D721Med (cell line): ENCODE measurements at regions not wholly inside any gene's neighbourhood (a gene's known extent, or its start where the extent isn't known, plus 50 kb on each side); places are given as distances from the start of the nearest gene placed in this dataset.

ENCODE experiments used
- DNase-seq: peaks from one replicate; pipeline ENCODE4 v3.0.0; 2011; ENCODE audit warnings: low spot score; ENCODE audit not compliant: insufficient read length
- FAIRE-seq: peaks from 2 replicates; lab custom pipeline; 2011; peaks lifted over from hg19 to GRCh38; lab: Jason Lieb, UNC
- TF ChIP-seq, protein P1 (sequence below): IDR thresholded peaks from 2 replicates; pipeline ENCODE4 v1.5.1; 2012; ENCODE audit warnings: mild to moderate bottlenecking, control low read depth; ENCODE audit not compliant: insufficient read depth; ENCODE audit errors: missing control alignments

DNA sequence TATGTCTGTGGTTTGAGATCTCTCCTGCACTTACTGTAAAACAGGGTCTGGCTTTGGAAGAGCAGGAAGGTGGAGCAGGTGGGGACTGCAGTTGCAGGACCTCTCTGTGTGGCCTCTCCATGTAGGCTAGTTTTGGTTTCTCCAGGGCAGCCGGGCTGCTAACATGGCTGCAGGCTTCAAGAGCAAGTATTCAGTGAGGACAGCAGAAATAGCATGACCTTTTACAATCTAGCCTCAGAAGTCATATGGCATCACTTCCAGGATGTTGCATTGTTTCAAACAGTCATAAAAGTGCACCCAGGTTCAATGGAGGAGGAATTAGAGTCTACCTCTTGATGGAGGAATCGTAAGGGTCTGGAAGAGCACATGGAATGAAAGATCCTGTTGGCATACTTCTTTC, 728.7 kb downstream of the NTRK3 start:
- no peak for DNase-seq
- TF ChIP-seq, protein P1, sequence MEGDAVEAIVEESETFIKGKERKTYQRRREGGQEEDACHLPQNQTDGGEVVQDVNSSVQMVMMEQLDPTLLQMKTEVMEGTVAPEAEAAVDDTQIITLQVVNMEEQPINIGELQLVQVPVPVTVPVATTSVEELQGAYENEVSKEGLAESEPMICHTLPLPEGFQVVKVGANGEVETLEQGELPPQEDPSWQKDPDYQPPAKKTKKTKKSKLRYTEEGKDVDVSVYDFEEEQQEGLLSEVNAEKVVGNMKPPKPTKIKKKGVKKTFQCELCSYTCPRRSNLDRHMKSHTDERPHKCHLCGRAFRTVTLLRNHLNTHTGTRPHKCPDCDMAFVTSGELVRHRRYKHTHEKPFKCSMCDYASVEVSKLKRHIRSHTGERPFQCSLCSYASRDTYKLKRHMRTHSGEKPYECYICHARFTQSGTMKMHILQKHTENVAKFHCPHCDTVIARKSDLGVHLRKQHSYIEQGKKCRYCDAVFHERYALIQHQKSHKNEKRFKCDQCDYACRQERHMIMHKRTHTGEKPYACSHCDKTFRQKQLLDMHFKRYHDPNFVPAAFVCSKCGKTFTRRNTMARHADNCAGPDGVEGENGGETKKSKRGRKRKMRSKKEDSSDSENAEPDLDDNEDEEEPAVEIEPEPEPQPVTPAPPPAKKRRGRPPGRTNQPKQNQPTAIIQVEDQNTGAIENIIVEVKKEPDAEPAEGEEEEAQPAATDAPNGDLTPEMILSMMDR, result no peak
- no peak for FAIRE-seq

DNA sequence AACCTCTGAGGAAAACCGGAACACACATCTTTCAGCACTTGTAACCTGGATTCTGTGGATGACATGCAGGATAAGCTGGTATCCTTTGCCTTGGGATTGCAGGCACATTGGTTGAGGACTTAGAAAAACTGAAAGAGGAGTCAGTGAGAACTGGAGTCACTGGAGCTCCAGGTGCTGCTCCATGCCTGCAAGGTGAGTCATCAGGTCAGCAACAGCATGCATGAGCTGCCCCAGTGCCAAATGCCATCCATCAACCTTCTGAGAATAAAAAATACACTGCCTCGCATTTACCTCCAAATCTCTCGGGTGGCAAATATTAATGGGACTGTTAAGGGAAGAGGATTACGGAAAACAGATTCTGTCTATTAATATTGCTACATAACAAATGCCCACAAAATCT, 729.1 kb downstream of the NTRK3 start:
- TF ChIP-seq, protein P1, result no peak
- DNase-seq (no peak), FAIRE-seq (no peak)

DNA sequence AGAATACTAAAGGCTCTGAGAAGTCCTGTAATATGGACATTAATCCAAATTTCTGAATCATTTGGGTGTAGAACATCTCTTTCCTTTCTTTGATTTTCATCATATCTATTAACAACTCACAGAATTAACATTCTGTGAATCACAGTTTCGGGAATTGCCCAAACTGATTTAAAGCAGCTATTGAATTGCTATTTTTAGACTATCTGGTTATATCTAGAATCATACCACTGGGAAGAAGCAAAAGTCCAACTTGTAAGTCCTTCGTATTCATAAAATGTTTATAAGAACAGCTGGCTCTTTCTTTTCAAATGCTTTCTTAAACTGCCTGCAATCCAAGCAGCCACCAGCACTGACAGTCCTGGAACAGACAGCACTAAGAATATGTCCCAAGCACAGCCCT, 733.0 kb downstream of the NTRK3 start:
- DNase-seq (no peak), FAIRE-seq (no peak)
- TF ChIP-seq, protein P1, result no peak

DNA sequence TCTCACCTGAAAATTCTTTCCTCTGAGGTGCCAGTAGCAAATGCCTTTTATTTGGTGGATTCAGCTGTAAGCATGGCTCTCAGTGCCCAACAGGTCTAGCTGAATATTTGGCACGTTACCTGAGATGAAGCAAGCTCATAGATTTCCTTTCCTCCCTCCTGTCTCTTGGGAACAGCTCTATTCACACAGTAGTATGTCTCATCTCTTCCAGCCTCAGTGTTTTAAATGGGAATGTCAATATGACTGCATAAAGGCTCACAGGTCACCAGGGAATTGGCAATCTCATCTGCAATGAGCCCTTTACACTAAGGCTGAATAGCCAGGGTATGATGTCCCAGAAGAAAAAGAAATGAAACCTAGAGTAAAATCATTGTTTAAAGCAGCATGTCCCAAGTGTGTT, 733.5 kb downstream of the NTRK3 start:
- no peak for FAIRE-seq
- TF ChIP-seq, protein P1, result no peak
- no peak for DNase-seq

DNA sequence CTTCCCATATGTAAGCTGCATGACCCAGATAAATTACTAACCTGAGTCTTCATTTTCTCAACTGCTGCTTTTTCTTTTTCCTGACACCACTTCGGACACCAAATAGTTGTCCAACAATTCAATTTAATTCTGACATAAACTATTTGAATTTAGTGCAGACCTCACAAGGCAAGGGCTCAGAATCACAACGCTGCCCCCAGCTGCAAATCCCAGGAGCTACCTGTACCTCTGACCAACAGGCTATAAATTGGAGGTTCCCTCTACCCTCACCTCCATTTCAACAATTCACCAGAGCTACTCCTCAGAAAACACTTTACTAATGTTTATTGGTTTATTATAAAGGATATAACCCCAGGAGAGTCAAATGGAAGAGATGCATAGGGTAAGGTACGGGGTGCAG, 737.6 kb downstream of the NTRK3 start:
- no peak for DNase-seq
- TF ChIP-seq, protein P1, result no peak
- FAIRE-seq, result no peak

DNA sequence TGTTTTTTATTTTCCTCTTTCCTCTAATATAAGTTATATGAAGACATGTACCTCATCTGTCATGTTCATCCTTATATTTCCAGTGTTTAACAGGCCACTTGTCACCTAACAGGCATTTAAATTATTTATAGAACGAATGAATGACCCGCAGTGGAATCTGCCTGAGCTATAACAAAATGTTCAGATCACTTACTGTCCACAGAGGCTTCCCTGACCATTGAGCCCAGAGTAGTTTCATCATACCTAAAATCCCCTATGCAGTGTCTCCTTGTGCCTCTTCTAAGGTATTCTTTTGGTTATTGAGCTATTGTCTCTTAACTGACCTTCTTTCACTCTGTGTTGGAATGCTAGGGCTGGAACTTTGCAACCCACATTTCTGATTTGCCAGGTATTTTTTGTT, 748.5 kb downstream of the NTRK3 start:
- TF ChIP-seq, protein P1, result no peak
- DNase-seq (no peak), FAIRE-seq (no peak)

DNA sequence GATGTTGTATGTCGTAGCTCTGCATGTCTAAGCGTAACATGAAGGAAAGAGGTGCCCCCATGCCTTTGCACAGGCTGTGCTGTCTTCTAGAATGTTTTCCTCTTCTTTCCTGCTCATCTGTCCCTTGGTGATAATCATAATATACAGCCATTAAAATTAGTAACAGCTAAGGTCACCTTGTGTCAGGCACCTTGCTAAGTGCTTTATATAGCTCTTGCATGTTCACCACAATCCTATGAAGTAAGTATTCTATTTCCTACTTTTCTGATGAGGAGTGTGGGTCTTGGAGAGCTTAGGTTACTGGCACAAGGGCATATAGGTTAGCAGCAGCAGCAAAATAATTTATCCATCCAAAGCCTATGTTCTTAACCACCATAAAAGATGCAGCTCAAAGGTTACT, 754.4 kb downstream of the NTRK3 start:
- no peak for DNase-seq
- no peak for FAIRE-seq
- TF ChIP-seq, protein P1, result no peak
